Retinal pigment epithelial cell (primary cell): ENCODE measurements at regions not wholly inside any gene's neighbourhood (a gene's known extent, or its start where the extent isn't known, plus 50 kb on each side); places are given as distances from the start of the nearest gene placed in this dataset.
"Not testable (repeated sequence)": the region's sequence is repeated elsewhere in the genome, so short reads cannot be mapped to it uniquely, and the experiment has no call there.

Source experiments
- DNase-seq: peaks from one replicate; pipeline ENCODE4 v3.0.0-alpha.2; 2010; ENCODE audit warnings: low read depth
- H3K4me3 ChIP-seq: 2 replicates; pipeline ENCODE4 v1.5.1; 2011; ENCODE audit warnings: mild to moderate bottlenecking, low read length, control low read depth, moderate library complexity
- TF ChIP-seq, protein P1 (sequence below): conservative IDR thresholded peaks from 2 replicates; pipeline ENCODE4 v1.5.1; 2011; ENCODE audit warnings: low read depth, low read length, control low read depth, inconsistent platforms

- no peak for DNase-seq
- TF ChIP-seq, protein P1, sequence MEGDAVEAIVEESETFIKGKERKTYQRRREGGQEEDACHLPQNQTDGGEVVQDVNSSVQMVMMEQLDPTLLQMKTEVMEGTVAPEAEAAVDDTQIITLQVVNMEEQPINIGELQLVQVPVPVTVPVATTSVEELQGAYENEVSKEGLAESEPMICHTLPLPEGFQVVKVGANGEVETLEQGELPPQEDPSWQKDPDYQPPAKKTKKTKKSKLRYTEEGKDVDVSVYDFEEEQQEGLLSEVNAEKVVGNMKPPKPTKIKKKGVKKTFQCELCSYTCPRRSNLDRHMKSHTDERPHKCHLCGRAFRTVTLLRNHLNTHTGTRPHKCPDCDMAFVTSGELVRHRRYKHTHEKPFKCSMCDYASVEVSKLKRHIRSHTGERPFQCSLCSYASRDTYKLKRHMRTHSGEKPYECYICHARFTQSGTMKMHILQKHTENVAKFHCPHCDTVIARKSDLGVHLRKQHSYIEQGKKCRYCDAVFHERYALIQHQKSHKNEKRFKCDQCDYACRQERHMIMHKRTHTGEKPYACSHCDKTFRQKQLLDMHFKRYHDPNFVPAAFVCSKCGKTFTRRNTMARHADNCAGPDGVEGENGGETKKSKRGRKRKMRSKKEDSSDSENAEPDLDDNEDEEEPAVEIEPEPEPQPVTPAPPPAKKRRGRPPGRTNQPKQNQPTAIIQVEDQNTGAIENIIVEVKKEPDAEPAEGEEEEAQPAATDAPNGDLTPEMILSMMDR: no peak
- no peak overlapping the region for H3K4me3 ChIP-seq
These were observed 125.4 kb downstream of the ANKRD18B start for GRCh38 chr9:33649463-33649862.

DNA sequence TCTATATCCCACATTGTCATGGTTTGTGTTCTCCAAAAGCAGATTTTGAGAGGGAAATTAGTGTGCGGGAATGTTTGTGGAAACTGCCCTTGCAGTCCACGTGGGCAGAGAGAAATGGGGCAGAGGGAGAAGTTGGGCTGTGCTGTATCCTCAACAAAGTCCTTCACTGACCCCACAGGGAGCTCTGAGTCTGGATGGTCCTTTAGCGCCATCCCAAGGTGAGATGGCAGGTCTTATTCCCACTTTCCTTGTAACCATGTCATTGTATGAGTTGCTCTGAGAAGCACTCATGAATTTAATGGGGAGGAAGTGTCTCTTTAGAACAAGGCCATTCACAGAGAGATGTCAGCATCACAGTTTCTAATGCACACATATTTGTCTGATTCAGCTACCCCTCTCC is 127.1 kb downstream of the ANKRD18B start:
- no peak overlapping the region for H3K4me3 ChIP-seq
- no peak for DNase-seq
- TF ChIP-seq, protein P1: no peak

DNA sequence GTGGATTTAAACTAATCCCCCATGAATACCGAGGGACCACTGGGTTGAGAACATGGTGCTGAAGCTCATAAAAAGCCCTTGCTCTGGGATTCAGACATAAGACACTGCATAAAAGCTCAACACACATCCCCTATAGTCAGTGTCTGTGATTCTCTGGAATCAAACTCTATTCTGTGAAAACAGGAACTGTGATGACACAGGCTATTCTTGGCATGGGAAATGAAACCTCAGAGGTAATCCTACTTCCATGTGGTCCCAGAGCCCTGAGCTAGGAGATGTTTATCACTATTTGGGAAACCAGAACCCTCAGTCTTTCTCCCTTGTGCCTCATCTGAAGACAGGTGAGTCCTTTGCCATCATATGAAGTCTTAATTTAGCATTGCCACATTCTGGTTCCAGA is 135.4 kb upstream of the PRSS3 start:
- H3K4me3 ChIP-seq: no peak overlapping the region

GRCh38 chr9:33660772-33661171 is 134.6 kb upstream of the PRSS3 start:
- TF ChIP-seq, protein P1: no peak
- DNase-seq: no peak

More for the DNA sequence above, 135.4 kb upstream of the PRSS3 start:
- TF ChIP-seq, protein P1: no peak
- no peak for DNase-seq

DNA sequence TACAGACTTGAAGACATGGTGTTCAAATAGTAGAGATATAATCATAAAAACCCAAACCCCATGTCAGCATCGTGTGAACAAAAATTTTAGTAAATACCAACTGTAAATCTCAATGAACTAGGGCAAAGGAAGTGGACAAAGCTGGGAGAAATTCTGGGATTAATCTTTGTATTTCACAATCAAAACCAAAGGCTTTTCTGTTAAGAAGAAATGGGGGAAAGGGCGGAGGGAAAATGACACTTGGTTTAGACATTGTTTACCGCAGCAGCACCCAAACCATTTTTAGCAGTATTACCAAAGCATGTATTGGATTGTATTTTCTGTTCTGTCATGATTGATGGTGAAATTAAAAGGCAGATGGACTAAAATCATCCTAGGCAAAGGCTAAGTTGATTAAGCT is 134.2 kb upstream of the PRSS3 start:
- TF ChIP-seq, protein P1: no peak
- H3K4me3 ChIP-seq: no peak overlapping the region
- DNase-seq: no peak

More at GRCh38 chr9:33660772-33661171, 134.6 kb upstream of the PRSS3 start:
- H3K4me3 ChIP-seq: no peak overlapping the region

DNA sequence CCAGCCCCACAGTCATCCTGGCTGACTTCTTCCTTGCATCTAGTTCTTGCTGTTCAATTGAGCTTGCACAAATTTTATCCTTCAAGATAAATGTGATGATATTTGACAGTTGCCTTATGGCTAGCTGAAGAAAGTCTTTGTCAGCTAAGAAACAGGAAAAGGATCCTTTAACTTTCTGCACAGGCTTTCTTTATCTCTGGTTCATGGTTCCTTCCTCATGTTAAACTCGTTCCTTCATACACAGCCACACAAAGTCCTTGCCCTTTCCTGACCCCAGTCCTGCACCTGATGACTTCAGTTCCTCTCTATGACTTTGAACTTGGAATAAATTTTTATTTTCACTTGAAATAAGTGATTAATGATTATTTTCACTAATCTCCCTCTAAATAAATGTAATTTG is 132.5 kb upstream of the PRSS3 start:
- H3K4me3 ChIP-seq: no peak overlapping the region
- TF ChIP-seq, protein P1: no peak
- DNase-seq: no peak

DNA sequence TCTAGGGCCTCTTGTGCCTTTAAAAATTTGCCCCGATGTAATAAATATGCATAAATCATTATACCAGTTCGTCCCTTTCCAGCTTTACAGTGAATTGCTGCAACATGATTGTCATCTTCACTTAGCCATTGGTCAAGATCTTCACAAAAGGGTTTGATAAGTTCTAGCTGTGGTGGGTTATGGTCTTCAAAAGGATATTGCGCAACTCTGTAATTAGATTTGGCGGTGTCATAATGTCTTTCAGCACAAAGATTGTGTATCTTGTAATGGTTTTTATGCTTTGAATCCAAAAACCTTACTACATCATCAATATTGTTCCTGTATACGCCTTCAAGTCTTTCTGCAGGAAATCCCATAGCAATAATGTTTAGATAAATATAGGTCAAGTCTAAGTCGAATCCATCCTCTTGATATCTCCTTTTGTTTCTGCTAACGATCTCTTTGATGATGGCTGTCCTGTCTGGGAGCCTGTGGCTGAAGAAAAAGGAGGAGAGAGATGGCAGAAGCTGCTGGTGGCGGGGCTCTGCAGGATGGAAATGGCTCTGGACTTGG is 119.1 kb upstream of the PRSS3 start:
- not testable (repeated sequence) for DNase-seq
- H3K4me3 ChIP-seq: peak overlapping the region; percentile 52
